Skin of body (tissue), 1 donor: ENCODE measurements at regions not wholly inside any gene's neighbourhood (a gene's known extent, or its start where the extent isn't known, plus 50 kb on each side); places are given as distances from the start of the nearest gene placed in this dataset.

Experiments used
- DNase-seq: peaks from one replicate; lab custom pipeline; 2025; lab: John Stamatoyannopoulos, UW

- DNase-seq, result no peak
These were observed 178.2 kb upstream of the S1PR3 start for GRCh38 chr9:88812938-88813637.

DNA sequence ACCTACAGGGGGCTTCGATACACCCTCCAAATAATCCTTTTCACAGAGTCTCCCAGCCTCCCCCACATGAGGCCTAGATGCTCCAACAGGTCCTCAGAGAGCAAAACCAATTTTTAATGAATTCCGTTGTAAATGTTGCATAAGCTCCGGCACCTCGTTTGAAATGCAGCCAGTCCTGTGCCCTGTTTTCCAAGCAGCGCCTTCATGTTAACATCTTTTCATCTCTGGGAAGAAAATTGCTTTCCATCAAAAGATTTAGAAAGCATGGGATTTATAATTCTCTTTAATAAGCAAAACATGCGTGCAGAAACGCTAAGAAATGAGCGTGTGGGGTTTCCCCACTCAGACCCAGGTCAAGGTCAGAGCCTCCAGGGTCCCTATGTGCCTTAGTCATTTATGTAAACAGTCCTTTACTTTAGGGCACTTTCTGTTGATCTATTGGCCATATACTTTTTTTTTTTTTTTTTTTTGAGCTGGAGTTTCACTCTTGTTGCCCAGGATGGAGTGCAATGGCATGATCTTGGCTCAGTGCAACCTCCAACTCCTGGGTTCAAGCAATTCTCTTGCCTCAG is 177.5 kb upstream of the S1PR3 start:
- no peak for DNase-seq

DNA sequence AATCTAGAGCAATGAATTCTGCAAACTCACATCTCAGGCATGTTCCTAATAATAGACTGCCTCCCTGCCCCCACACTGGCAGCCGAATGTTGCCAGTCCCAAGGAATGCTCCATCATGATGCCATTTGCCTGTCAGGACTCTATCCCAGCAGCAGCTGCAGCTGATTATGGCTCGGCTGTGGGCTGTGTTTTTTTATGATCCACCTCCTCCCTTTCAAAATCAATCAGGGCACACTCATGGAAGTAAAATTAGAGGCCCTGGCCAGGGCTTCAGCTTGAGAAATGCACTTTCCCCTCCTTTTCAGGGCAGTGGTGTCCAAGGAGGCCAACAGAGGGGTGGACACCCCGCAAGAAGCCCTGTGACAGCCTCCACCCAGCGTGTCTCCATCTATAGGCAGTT is 176.7 kb upstream of the S1PR3 start:
- peak; percentile 33 for DNase-seq

GRCh38 chr9:88816141-88816540 is 175.1 kb upstream of the S1PR3 start:
- no peak for DNase-seq

DNA sequence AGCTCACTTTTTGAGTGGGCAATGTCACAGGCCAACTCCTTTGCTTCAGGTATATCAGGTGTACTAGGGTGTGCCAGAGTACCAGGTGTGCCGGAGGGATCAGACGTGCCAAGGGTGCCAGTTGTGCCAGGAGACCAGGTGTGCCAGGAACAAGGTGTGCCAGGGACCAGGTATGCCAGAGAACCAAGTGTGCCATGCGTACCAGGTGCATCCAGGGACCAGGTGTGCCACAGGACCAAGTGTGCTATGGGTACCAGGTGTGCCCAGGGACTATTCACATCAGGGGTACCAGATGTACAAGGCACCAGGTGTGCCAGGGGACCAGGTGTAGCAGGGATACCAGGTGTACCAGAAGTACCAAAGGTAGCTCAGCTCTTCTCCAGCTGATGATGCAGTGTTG is 174.7 kb upstream of the S1PR3 start:
- DNase-seq, result no peak

GRCh38 chr9:88817628-88818027 is 173.6 kb upstream of the S1PR3 start:
- no peak for DNase-seq

DNA sequence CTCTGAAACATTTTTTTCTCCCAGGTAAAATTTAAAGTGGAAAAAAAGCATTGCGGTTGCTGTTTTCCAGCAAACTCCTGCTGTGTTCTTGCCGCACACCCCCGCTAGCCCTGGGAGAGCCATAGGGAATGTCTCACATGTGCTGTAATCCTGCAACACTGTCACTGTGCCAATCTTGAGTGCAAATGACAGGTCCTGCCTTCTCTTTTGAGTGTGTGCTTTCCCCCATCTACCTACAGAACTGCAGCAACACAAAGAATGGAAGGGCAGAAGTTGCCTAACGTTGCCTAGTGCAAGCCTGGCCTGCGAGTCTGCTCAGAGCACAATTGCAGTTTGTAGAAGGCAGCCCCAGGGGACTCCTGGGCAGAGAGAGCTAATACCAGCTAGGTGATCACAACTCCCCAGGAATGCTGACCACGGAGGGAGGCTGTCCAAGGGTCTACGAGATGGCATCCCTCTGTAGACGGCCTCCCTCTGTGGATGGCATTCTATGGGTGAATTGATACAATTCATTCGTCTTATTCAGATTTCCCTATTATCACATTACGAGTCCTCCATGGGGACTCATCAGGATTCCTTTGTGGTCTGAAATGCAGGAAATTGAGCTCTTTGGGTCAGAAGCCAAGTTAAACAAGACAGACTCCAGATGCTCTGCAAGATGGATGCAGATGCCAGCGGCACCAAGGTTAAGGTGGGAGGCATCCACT is 172.6 kb upstream of the S1PR3 start:
- DNase-seq, result no peak

GRCh38 chr9:88819476-88819875 is 171.8 kb upstream of the S1PR3 start:
- DNase-seq, result no peak

DNA sequence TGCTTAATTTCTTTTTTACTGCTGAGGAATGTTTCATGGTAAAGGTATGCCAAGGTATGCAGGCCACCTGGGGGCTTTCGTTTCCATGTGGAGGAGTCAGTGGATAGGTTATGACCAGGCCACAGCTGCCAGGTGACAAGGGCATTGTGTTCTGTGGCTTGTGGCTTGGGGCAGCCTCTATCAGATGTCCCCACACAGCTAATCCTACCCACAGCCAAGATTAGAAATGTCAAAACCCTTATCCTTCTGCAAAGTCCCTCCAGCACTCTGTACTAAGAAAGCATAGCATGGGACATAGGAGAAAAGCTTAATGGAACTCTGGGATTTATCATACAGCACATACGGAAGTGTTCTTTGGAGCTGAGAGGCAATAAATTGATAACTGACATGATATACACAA is 171.2 kb upstream of the S1PR3 start:
- no peak for DNase-seq

- peak; percentile 22 for DNase-seq
These were observed 170.1 kb upstream of the S1PR3 start for GRCh38 chr9:88821033-88821745.

DNA sequence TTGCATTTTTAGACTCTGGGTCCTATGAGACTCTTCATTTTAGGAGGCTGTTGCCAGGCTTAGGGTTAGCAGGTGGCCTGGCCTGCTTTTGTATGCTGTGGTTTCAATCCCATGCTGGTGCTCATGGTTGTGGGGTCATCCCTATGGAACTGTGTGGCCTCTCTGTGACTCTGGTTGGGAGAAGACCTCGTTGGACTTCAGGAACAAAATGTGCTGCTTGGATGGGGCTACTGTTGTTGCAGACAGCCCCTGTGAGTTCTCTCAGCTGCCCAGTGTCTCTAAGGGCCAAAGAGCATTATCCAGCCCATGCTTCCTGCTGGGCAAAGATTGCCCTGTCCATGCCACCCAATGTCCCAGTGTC is 169.5 kb upstream of the S1PR3 start:
- DNase-seq, result no peak

DNA sequence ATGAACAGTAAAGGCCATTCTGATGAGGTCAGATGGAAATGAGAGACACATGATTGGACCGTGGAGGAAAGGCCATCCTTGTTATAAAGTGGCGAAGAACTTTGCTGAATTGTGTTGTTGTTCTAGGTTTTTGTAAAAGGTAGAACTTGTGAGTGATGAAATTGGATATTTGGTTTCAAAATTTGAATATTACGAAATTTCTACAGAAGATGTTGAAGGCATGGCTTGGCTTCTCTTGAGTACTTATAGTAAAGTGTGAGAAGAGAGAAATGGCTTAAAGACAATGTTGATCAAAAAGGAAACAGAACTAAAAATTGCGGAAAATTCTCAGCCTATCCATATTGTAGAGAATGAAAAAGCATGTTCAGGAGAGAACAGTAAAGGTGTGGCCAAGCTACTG is 166.6 kb upstream of the S1PR3 start:
- DNase-seq, result no peak

- DNase-seq, result no peak
These were observed 165.1 kb upstream of the S1PR3 start for GRCh38 chr9:88826181-88826580.

DNA sequence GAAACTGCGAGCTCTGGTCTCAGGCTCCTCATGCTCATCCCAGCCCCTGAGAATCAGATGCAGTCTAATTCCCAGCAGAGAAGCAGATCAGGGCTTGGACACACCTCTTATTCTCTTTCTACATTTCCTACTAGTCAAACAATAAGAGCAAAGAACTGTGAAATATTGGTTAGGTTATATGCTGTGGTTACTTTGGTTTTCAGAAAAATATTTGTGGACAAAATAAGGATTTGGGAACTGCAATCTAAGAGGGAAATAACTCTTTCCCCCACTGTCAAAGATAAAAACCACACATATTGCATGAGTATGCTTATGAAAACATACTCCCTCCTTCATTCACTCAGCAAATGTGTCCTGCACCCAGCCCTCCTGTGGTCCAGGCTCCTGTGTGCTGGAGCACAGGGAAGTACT is 164.5 kb upstream of the S1PR3 start:
- DNase-seq, result no peak

DNA sequence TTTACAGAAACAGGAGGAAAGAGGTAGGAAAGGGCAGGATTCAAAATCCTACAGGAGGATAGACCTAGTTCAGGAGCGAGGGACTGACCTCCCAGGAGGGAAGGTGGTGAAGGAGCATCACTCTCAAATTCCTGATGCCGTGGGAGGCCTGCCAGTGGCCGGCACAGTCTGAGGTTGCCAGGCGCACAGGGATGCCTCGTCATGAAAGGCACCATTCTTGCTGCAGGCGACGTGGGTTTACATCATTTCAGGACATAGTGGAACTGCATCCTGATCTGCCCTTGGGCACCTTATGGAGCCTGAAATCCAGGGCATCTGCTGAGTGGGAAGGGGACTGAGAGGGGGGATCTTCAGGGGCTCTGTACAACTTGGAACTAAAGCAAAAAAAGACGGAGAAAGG is 163.2 kb upstream of the S1PR3 start:
- no peak for DNase-seq

DNA sequence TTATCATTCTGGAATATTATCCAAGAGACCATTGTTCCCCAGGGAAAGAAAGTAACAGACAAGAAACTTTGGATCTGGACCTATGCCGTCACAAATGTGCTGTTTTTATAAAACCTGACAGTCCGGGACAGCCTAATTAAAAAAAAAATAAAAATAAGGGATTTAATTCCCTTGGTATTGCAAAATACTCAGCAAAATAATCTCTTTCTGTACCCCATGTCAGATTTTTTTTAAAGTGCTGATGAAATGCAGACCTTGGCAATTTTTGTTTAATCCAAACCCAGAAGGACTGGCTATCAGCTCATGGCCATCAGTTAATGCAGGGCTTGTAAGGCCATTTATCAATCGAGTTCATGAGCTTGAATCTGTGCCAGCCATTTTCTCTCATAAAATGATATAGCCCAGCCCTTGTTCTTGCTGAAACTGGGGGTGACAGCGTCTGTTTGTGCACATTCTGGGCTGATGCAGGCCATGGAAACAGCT is 162.7 kb upstream of the S1PR3 start:
- no peak for DNase-seq

GRCh38 chr9:88829276-88829675 is 162.0 kb upstream of the S1PR3 start:
- DNase-seq, result no peak

GRCh38 chr9:88831713-88832407 is 159.4 kb upstream of the S1PR3 start:
- DNase-seq, result no peak

GRCh38 chr9:88833946-88834345 is 157.3 kb upstream of the S1PR3 start:
- DNase-seq, result no peak

DNA sequence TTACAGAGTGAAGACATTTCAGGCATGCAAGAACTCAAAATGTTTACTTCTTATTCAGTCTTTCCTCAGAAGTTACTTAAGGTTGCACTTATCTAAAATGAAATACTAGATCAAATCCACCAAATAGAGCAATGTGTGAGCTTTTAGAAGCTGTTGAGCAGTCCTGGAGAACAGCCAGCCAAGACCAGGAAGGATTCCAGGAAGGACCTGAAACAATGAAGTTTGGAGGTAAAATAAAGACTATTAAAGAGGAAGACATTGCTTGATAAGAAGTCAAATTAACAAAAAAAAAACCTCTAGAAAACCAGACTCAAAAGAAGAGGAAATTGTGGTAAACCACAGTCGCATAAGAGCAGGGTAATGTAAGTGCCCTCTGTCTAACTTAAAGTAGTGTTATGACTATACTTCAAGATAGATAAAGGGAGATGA is 156.2 kb upstream of the S1PR3 start:
- no peak for DNase-seq

- DNase-seq, result no peak
These were observed 155.5 kb upstream of the S1PR3 start for GRCh38 chr9:88835772-88836171.

GRCh38 chr9:88837731-88838130 is 153.5 kb upstream of the S1PR3 start:
- no peak for DNase-seq
